ENCODE measurements at regions not wholly inside any gene's neighbourhood (a gene's known extent, or its start where the extent isn't known, plus 50 kb on each side); places are given as distances from the start of the nearest gene placed in this dataset.
"Not testable (repeated sequence)": the region's sequence is repeated elsewhere in the genome, so short reads cannot be mapped to it uniquely, and the experiment has no call there.

DNA sequence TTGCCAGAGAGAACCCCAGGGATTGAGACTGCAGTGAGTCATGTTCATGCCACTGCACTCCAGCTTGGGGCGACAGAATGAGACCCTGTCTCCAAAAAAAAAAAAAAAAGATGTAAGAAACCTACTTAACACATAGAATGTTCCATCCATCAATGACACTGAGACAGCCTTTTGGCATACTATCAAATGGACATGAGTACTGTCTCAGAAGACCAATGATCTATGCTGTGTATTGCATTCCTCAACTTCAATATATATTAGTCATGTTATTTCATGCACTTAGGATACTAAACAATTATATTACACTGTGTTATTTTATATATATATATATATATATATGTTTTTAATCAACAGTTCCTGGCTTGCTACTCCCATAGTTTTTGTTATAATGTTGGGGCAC is 57.1 kb upstream of the ANKH start:
- DNase-seq, result no peak

DNA sequence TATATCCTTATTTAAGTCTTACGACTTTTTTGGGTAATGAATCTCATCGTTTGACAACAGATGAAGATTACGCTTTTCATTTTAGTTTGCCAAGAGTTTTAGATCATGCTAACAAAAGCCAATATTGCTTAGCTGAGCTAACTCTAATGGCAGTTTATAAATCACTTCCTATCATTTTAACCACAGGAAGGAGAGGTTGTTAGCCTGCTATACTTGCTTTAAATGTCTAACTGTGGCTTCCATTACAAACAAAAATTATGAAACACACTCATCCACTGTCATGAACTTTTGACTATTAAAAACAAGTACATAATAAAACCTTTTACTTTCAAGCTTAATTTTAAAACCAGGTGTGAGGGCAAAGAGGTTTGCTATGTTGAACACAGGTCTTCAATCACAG is 53.7 kb upstream of the ANKH start:
- DNase-seq, result no peak

DNA sequence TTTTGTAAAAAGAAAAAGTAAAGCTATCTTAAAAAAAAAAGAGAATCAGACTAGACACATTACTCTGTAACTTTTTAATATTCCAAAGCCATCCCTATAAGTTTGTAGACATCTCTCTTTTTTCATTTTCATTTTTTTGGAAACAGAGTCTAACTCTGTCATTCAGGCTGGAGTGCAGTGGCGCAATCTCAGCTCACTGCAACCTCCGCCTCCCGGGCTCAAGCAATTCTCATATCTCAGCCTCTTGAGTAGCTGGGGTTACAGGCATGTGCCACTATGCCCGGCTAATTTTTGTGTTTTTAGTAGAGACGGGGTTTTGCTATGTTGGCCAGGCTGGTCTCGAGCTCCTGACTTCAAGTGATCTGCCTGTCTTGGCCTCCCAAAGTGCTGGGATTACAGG is 51.4 kb upstream of the ANKH start:
- DNase-seq, result not testable (repeated sequence)

DNA sequence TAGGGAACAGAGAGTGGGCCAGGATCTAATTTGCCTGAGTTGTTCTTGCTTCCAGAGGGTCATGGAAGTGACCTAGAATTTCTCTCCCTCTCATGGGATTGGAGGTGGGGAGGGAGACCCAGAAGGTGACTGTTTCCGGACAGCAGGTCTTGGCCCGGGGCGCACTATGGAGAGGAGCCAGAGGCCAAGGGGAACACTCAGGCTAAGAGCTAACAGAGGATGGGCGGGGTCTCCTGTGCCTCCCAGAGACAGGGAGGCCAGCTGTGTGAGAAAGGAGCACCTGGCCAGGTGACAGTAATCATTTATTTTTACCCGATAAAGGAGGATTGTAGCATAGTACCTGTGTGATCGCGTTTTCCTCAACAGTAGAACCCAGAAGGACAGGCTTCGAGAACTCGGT is 50.9 kb upstream of the ANKH start:
- no peak for DNase-seq

All from activated gamma-delta T cell (primary cell).